ENCODE measurements at regions not wholly inside any gene's neighbourhood (a gene's known extent, or its start where the extent isn't known, plus 50 kb on each side); places are given as distances from the start of the nearest gene placed in this dataset.

- TF ChIP-seq CTCF (IDR thresholded peaks at IDR 0.05), result no peak
- peak in 2 of 3 donors; percentile 53 to 55 for TF ChIP-seq POLR2A (IDR thresholded peaks at IDR 0.05)
Observed at GRCh38 chr10:69684020-69684980, 54.3 kb downstream of the FAM241B start.
